HCT116 (cell line): ENCODE measurements at regions not wholly inside any gene's neighbourhood (a gene's known extent, or its start where the extent isn't known, plus 50 kb on each side); places are given as distances from the start of the nearest gene placed in this dataset.

ENCODE experiments used
- ATAC-seq: fragments of 200-7000 bp; cut with Tn5 transposase; 2 replicates; pipeline ENCODE4 v1.9.1; 2020; ENCODE audit warnings: mild to moderate bottlenecking, moderate library complexity
- BruUV-seq: library from RNA; stranded (reverse); fragments of 400-500 nt; replicated peaks from 2 replicates; lab custom pipeline; 2021; lab: Mats Ljungman, UMichigan
- CTCF ChIA-PET: fragments of 300-600 bp; sonication (Branson Sonifier 250); formaldehyde crosslinking; loops from one replicate; lab custom pipeline; 2021; ENCODE audit warnings: antibody characterized with exemption; lab: Charles Lee
- POLR2A ChIA-PET: fragments of 300-600, 350-600 bp; sonication (Branson Sonifier 250); formaldehyde crosslinking; loops from one replicate; lab custom pipeline; 2021; ENCODE audit warnings: antibody characterized with exemption; lab: Charles Lee
- RAD21 ChIA-PET, 2 experiments: fragments of 300-600 bp; sonication (Branson Sonifier 250); formaldehyde crosslinking; loops; one replicate each; lab custom pipeline; 2023; ENCODE audit warnings: low total read pairs in 2 of 2; ENCODE audit not compliant: uncharacterized antibody in 2 of 2, unreplicated experiment in 2 of 2, low non-redundant PET in 1 of 2; lab: Charles Lee
- DNase-seq: peaks from one replicate; pipeline ENCODE4 v3.0.0-alpha.2; 2010; ENCODE audit warnings: low read depth, low spot score
- H2AFZ ChIP-seq: fragments of 200-600 bp; shearing (Covaris generic), sonication (generic); 2 replicates; pipeline ENCODE4 v1.6.1; 2017; ENCODE audit warnings: low read depth, mixed run types, mixed read lengths, antibody characterized with exemption, low read length; ENCODE audit not compliant: poor library complexity, severe bottlenecking
- H3K27ac ChIP-seq: 2 replicates; pipeline ENCODE4 v1.5.1; 2012; ENCODE audit warnings: low read depth, low read length
- H3K27me3 ChIP-seq: fragments of 200-600 bp; sonication (generic); 2 replicates; pipeline ENCODE4 v1.6.1; 2016; ENCODE audit warnings: mixed run types, low read length, mixed read lengths; ENCODE audit not compliant: insufficient read depth
- H3K36me3 ChIP-seq, 2 experiments: fragments of 200-500 bp in 1 of 2; fragments of 200-600 bp in 1 of 2; sonication (Bioruptor generic) in 1 of 2; sonication (generic) in 1 of 2; 2 replicates each; pipeline versions ENCODE4 v1.5.1 to v1.6.1; 2014 to 2016; ENCODE audit warnings: low read length in 2 of 2, inconsistent platforms in 1 of 2, mixed read lengths in 1 of 2, mixed run types in 1 of 2; ENCODE audit not compliant: insufficient read depth in 2 of 2, control insufficient read depth in 1 of 2
- H3K4me1 ChIP-seq, 2 experiments: fragments of 200-600 bp in 1 of 2; sonication (generic) in 1 of 2; 2 replicates each; pipeline versions ENCODE4 v1.5.1 to v1.6.1; 2012 to 2017; ENCODE audit warnings: low read length in 2 of 2, inconsistent platforms in 1 of 2, mild to moderate bottlenecking in 1 of 2, mixed read lengths in 1 of 2, mixed run types in 1 of 2, moderate library complexity in 1 of 2; ENCODE audit not compliant: insufficient read depth in 2 of 2, control insufficient read depth in 1 of 2
- H3K4me2 ChIP-seq: fragments of 200-600 bp; sonication (generic); 2 replicates; pipeline ENCODE4 v1.6.1; 2017; ENCODE audit warnings: mixed run types, low read length, mixed read lengths
- H3K4me3 ChIP-seq, 2 experiments: fragments of 200-600 bp in 1 of 2; sonication (generic) in 1 of 2; replicated peaks in 1 of 2; 2 replicates each; pipeline ENCODE4 v1.5.1; 2011 to 2016; ENCODE audit warnings: low read length in 2 of 2, control low read depth in 1 of 2, low read depth in 1 of 2, mild to moderate bottlenecking in 1 of 2, mixed read lengths in 1 of 2, mixed run types in 1 of 2
- H3K79me2 ChIP-seq: fragments of 200-600 bp; sonication (generic); 2 replicates; pipeline ENCODE4 v1.6.1; 2017; ENCODE audit warnings: mild to moderate bottlenecking, mixed run types, low read length, moderate library complexity, mixed read lengths; ENCODE audit not compliant: insufficient read depth
- H3K9ac ChIP-seq: fragments of 200-600 bp; sonication (generic); 2 replicates; pipeline ENCODE4 v1.6.1; 2016; ENCODE audit warnings: low read length, mixed read lengths
- H3K9me2 ChIP-seq: fragments of 200-600 bp; sonication (generic), shearing (Covaris generic); 2 replicates; pipeline ENCODE4 v1.6.1; 2017; ENCODE audit warnings: mixed run types, mild to moderate bottlenecking, moderate library complexity; ENCODE audit not compliant: insufficient read depth
- H3K9me3 ChIP-seq, 2 experiments: fragments of 200-500 bp in 1 of 2; fragments of 200-600 bp in 1 of 2; sonication (Bioruptor generic) in 1 of 2; sonication (generic) in 1 of 2; 2 replicates each; pipeline ENCODE4 v1.6.1; 2014 to 2017; ENCODE audit warnings: low read length in 2 of 2, mixed read lengths in 2 of 2, inconsistent platforms in 1 of 2, low read depth in 1 of 2, mild to moderate bottlenecking in 1 of 2, mixed run types in 1 of 2, moderate library complexity in 1 of 2; ENCODE audit not compliant: control insufficient read depth in 1 of 2, insufficient read depth in 1 of 2
- H4K20me1 ChIP-seq: fragments of 200-600 bp; sonication (generic), shearing (Covaris generic); 2 replicates; pipeline ENCODE4 v1.6.1; 2017; ENCODE audit warnings: mixed run types, mild to moderate bottlenecking, moderate library complexity; ENCODE audit not compliant: insufficient read depth
- ELF1 ChIP-seq: IDR thresholded peaks from 2 replicates; pipeline ENCODE4 v1.6.1; 2012; ENCODE audit warnings: low read depth, borderline replicate concordance
- EZH2 ChIP-seq: fragments of 200-600 bp; sonication (generic); IDR thresholded peaks from 2 replicates; pipeline ENCODE4 v1.6.1; 2017; ENCODE audit warnings: antibody characterized with exemption, mixed run types
- EZH2phosphoT487 ChIP-seq: fragments of 200-600 bp; IDR thresholded peaks from 2 replicates; pipeline ENCODE4 v1.6.1; 2018; ENCODE audit warnings: antibody characterized with exemption, borderline replicate concordance
- REST ChIP-seq: IDR thresholded peaks from 2 replicates; pipeline ENCODE4 v1.6.1; 2012; ENCODE audit warnings: low read depth
- SRF ChIP-seq: IDR thresholded peaks from 2 replicates; pipeline ENCODE4 v1.6.1; 2012; ENCODE audit warnings: low read depth
- intact Hi-C: fragments of 100-400 bp; cut with micrococcal nuclease; formaldehyde crosslinking; loops from 2 replicates; pipeline ENCODE4 v1.10.0; 2022
- TF ChIP-seq, protein P1 (sequence below): IDR thresholded peaks from 2 replicates; pipeline ENCODE4 v1.6.1; 2011; ENCODE audit warnings: mild to moderate bottlenecking, low read length, moderate library complexity; ENCODE audit not compliant: insufficient replicate concordance; ENCODE audit errors: extremely low read depth
- TF ChIP-seq, protein P2 (sequence below): IDR thresholded peaks from 2 replicates; pipeline ENCODE4 v1.6.1; 2012

DNA sequence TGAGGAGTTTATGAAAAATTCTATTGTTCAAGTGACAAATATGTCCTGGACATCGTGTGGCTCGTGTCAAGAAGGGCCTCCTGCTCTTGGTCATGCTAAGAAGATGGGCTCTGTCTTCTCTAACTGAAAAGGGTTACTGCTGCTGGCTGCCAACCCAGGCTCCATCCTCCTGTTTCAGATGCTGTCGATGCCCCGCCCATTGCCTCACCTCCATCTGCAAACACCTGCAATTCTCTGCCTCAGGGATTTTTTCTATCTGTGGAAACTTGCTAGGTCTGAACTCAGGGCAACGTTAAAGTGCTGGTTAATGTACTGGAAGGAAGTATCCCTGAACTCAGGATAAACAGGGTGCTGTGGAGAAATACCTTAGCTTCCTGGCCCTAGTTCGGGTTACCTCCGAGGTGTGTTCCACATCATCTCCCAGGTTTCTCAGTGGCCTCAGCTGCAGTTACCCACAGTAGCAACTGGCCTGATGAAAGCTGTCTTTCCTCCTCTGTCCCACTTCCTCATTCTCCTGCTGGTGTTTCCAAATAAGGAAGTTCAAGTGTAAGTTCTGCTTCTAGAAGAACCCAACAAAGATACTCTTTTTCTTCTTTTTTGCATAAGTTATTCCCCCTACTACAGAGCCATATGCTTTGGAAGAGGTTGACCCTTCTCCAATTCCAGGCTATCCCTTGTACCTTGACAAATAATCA is 151.7 kb upstream of the SMIM23 start:
- ChIA-PET CTCF (no interaction called here), RAD21 (no interaction called here), POLR2A (no interaction called here)
- Histone ChIP-seq H3K4me3 (no peak overlapping the region), H2AFZ (no peak overlapping the region), H3K9ac (no peak overlapping the region), H3K4me2 (no peak overlapping the region), H3K27me3 (no peaks in the 10 kb centered on the region), H3K36me3 (no peaks in the 10 kb centered on the region), H4K20me1 (no peaks in the 10 kb centered on the region), H3K9me3 (no peaks in the 10 kb centered on the region), H3K9me2 (no peaks in the 10 kb centered on the region), H3K79me2 (no peaks in the 10 kb centered on the region), H3K27ac (no peak overlapping the region), H3K4me1 (peaks cover 0 to 14% of the 10 kb centered on the region in 2 experiments; a peak in 2 of 4 replicates)
- ATAC-seq, result no peak
- no TSS peak for BruUV-seq
- intact Hi-C loops, result no loop called here
- no peak for DNase-seq
- TF ChIP-seq SRF (0 out of 2 replicates have a peak, but pooled peaks have one; percentile 36), ELF1 (peak; percentile 20; the same call in 1 of the 2 replicates), EZH2phosphoT487 (no peak), REST (no peak), EZH2 (no peak)
- TF ChIP-seq, protein P1, sequence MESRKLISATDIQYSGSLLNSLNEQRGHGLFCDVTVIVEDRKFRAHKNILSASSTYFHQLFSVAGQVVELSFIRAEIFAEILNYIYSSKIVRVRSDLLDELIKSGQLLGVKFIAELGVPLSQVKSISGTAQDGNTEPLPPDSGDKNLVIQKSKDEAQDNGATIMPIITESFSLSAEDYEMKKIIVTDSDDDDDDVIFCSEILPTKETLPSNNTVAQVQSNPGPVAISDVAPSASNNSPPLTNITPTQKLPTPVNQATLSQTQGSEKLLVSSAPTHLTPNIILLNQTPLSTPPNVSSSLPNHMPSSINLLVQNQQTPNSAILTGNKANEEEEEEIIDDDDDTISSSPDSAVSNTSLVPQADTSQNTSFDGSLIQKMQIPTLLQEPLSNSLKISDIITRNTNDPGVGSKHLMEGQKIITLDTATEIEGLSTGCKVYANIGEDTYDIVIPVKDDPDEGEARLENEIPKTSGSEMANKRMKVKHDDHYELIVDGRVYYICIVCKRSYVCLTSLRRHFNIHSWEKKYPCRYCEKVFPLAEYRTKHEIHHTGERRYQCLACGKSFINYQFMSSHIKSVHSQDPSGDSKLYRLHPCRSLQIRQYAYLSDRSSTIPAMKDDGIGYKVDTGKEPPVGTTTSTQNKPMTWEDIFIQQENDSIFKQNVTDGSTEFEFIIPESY, result no peak
- TF ChIP-seq, protein P2, sequence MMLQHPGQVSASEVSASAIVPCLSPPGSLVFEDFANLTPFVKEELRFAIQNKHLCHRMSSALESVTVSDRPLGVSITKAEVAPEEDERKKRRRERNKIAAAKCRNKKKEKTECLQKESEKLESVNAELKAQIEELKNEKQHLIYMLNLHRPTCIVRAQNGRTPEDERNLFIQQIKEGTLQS, result no peak
- TF ChIP-seq, all 23 proteins: peak for 2
